ENCODE measurements at regions not wholly inside any gene's neighbourhood (a gene's known extent, or its start where the extent isn't known, plus 50 kb on each side); places are given as distances from the start of the nearest gene placed in this dataset.

- DNase-seq (ENCODE audit: low spot score): no peak
- peaks cover 56% of the 10 kb centered on the region for H3K4me1 Mint-ChIP-seq (ENCODE audit: low read depth)
- H3K36me3 Mint-ChIP-seq (ENCODE audit: low read depth): no peaks in the 10 kb centered on the region
- H3K9me3 Mint-ChIP-seq (ENCODE audit: low read depth): no peaks in the 10 kb centered on the region
- TF ChIP-seq CTCF (IDR thresholded peaks at IDR 0.05): no peak
- H3K27ac Mint-ChIP-seq (ENCODE audit: unreplicated experiment): no peak overlapping the region
- no peak overlapping the region for H3K4me3 Mint-ChIP-seq (ENCODE audit: unreplicated experiment)
- no peaks in the 10 kb centered on the region for H3K27me3 Mint-ChIP-seq (ENCODE audit: low read depth)
Measured at GRCh38 chr5:96326902-96327301, 106.1 kb downstream of the PCSK1 start.

GRCh38 chr5:96324708-96325107, 108.3 kb downstream of the PCSK1 start:
- peaks cover 51% of the 10 kb centered on the region for H3K4me1 Mint-ChIP-seq (ENCODE audit: low read depth)
- H3K27me3 Mint-ChIP-seq (ENCODE audit: low read depth): no peaks in the 10 kb centered on the region
- no peaks in the 10 kb centered on the region for H3K36me3 Mint-ChIP-seq (ENCODE audit: low read depth)
- TF ChIP-seq CTCF (IDR thresholded peaks at IDR 0.05): no peak
- no peak overlapping the region for H3K4me3 Mint-ChIP-seq (ENCODE audit: unreplicated experiment)
- no peak for DNase-seq (ENCODE audit: low spot score)
- no peaks in the 10 kb centered on the region for H3K9me3 Mint-ChIP-seq (ENCODE audit: low read depth)
- peak overlapping the region; percentile 27 for H3K27ac Mint-ChIP-seq (ENCODE audit: unreplicated experiment)

GRCh38 chr5:96322865-96323264, 110.2 kb downstream of the PCSK1 start:
- H3K27ac Mint-ChIP-seq (ENCODE audit: unreplicated experiment): no peak overlapping the region

GRCh38 chr5:96322217-96322616, 110.8 kb downstream of the PCSK1 start:
- no peak for TF ChIP-seq CTCF (IDR thresholded peaks at IDR 0.05)
- Mint-ChIP-seq H3K27ac (ENCODE audit: unreplicated experiment) (no peak overlapping the region), H3K4me3 (ENCODE audit: unreplicated experiment) (no peak overlapping the region), H3K4me1 (ENCODE audit: low read depth) (peaks cover 47% of the 10 kb centered on the region), H3K27me3 (ENCODE audit: low read depth) (no peaks in the 10 kb centered on the region), H3K36me3 (ENCODE audit: low read depth) (no peaks in the 10 kb centered on the region), H3K9me3 (ENCODE audit: low read depth) (no peaks in the 10 kb centered on the region)
- DNase-seq (ENCODE audit: low spot score): no peak

More at GRCh38 chr5:96322865-96323264, 110.2 kb downstream of the PCSK1 start:
- Mint-ChIP-seq H3K4me1 (ENCODE audit: low read depth) (peaks cover 48% of the 10 kb centered on the region), H3K9me3 (ENCODE audit: low read depth) (no peaks in the 10 kb centered on the region), H3K36me3 (ENCODE audit: low read depth) (no peaks in the 10 kb centered on the region), H3K4me3 (ENCODE audit: unreplicated experiment) (no peak overlapping the region), H3K27me3 (ENCODE audit: low read depth) (no peaks in the 10 kb centered on the region)
- no peak for TF ChIP-seq CTCF (IDR thresholded peaks at IDR 0.05)
- DNase-seq (ENCODE audit: low spot score): no peak

- no peak for DNase-seq (ENCODE audit: low spot score)
- no peak for TF ChIP-seq CTCF (IDR thresholded peaks at IDR 0.05)
- Mint-ChIP-seq H3K4me1 (ENCODE audit: low read depth) (peaks cover 48% of the 10 kb centered on the region), H3K4me3 (ENCODE audit: unreplicated experiment) (no peak overlapping the region), H3K36me3 (ENCODE audit: low read depth) (no peaks in the 10 kb centered on the region), H3K9me3 (ENCODE audit: low read depth) (no peaks in the 10 kb centered on the region), H3K27me3 (ENCODE audit: low read depth) (no peaks in the 10 kb centered on the region), H3K27ac (ENCODE audit: unreplicated experiment) (no peak overlapping the region)
Measured at GRCh38 chr5:96321345-96321744, 111.7 kb downstream of the PCSK1 start.
